Ishikawa (cell line): ENCODE measurements at regions not wholly inside any gene's neighbourhood (a gene's known extent, or its start where the extent isn't known, plus 50 kb on each side); places are given as distances from the start of the nearest gene placed in this dataset.

Source experiments
- CEBPB ChIP-seq: IDR thresholded peaks from 2 replicates; pipeline ENCODE4 v1.6.1; 2012
- CREB1 ChIP-seq: IDR thresholded peaks from 2 replicates; pipeline ENCODE4 v1.6.1; 2012; ENCODE audit warnings: low read depth
- EGR1 ChIP-seq: IDR thresholded peaks from 2 replicates; pipeline ENCODE4 v1.6.1; 2012
- EP300 ChIP-seq: IDR thresholded peaks from 2 replicates; pipeline ENCODE4 v1.6.1; 2012; ENCODE audit warnings: borderline replicate concordance
- FOXM1 ChIP-seq: IDR thresholded peaks from 2 replicates; pipeline ENCODE4 v1.6.1; 2012; ENCODE audit warnings: low read depth, borderline replicate concordance
- MAX ChIP-seq: IDR thresholded peaks from 2 replicates; pipeline ENCODE4 v1.6.1; 2012
- NFIC ChIP-seq: IDR thresholded peaks from 2 replicates; pipeline ENCODE4 v1.6.1; 2012
- RAD21 ChIP-seq: IDR thresholded peaks from 2 replicates; pipeline ENCODE4 v1.6.1; 2012; ENCODE audit warnings: low read depth
- TAF1 ChIP-seq: IDR thresholded peaks from 2 replicates; pipeline ENCODE4 v1.6.1; 2012; ENCODE audit warnings: low read depth, mild to moderate bottlenecking
- TCF12 ChIP-seq: IDR thresholded peaks from 2 replicates; pipeline ENCODE4 v1.6.1; 2012; ENCODE audit warnings: low read depth
- TEAD4 ChIP-seq: IDR thresholded peaks from 2 replicates; pipeline ENCODE4 v1.6.1; 2012
- YY1 ChIP-seq: IDR thresholded peaks from 2 replicates; pipeline ENCODE4 v1.6.1; 2012; ENCODE audit warnings: low read depth
- ZBTB7A ChIP-seq: IDR thresholded peaks from 2 replicates; pipeline ENCODE4 v1.6.1; 2012; ENCODE audit warnings: low read depth
- TF ChIP-seq, protein P1 (sequence below): IDR thresholded peaks from 2 replicates; pipeline ENCODE4 v1.6.1; 2012; ENCODE audit warnings: low read depth, mild to moderate bottlenecking
- TF ChIP-seq, protein P2 (sequence below): IDR thresholded peaks from 2 replicates; pipeline ENCODE4 v1.6.1; 2012

DNA sequence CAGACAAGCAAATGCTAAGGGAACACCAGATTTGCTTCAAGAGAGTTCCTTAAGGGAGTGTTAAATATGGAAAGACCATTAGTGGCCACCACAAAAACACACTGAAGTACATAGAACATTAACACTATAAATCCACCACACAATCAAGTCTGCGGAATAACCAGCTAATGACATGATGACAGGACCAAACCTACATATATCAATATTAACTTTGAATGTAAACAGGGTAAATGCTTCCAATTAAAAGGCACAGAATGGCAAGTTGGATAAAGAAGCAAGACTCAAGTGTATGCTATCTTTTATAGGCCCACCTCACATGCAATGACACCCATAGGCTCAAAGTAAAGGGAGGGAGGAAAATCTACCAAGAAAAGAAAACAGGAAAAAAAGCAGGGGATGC, 291.3 kb downstream of the COG6 start:
- no peak for TF ChIP-seq ZBTB7A
- TF ChIP-seq, protein P1, sequence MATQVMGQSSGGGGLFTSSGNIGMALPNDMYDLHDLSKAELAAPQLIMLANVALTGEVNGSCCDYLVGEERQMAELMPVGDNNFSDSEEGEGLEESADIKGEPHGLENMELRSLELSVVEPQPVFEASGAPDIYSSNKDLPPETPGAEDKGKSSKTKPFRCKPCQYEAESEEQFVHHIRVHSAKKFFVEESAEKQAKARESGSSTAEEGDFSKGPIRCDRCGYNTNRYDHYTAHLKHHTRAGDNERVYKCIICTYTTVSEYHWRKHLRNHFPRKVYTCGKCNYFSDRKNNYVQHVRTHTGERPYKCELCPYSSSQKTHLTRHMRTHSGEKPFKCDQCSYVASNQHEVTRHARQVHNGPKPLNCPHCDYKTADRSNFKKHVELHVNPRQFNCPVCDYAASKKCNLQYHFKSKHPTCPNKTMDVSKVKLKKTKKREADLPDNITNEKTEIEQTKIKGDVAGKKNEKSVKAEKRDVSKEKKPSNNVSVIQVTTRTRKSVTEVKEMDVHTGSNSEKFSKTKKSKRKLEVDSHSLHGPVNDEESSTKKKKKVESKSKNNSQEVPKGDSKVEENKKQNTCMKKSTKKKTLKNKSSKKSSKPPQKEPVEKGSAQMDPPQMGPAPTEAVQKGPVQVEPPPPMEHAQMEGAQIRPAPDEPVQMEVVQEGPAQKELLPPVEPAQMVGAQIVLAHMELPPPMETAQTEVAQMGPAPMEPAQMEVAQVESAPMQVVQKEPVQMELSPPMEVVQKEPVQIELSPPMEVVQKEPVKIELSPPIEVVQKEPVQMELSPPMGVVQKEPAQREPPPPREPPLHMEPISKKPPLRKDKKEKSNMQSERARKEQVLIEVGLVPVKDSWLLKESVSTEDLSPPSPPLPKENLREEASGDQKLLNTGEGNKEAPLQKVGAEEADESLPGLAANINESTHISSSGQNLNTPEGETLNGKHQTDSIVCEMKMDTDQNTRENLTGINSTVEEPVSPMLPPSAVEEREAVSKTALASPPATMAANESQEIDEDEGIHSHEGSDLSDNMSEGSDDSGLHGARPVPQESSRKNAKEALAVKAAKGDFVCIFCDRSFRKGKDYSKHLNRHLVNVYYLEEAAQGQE: no peak
- no peak for TF ChIP-seq EP300
- no peak for TF ChIP-seq EGR1
- TF ChIP-seq TAF1: no peak
- TF ChIP-seq TEAD4: no peak
- no peak for TF ChIP-seq MAX
- no peak for TF ChIP-seq RAD21
- no peak for TF ChIP-seq CREB1
- TF ChIP-seq NFIC: no peak
- TF ChIP-seq, protein P2, sequence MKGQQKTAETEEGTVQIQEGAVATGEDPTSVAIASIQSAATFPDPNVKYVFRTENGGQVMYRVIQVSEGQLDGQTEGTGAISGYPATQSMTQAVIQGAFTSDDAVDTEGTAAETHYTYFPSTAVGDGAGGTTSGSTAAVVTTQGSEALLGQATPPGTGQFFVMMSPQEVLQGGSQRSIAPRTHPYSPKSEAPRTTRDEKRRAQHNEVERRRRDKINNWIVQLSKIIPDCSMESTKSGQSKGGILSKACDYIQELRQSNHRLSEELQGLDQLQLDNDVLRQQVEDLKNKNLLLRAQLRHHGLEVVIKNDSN: no peak
- TF ChIP-seq YY1: no peak
- TF ChIP-seq TCF12: no peak
- TF ChIP-seq FOXM1: no peak
- no peak for TF ChIP-seq CEBPB

DNA sequence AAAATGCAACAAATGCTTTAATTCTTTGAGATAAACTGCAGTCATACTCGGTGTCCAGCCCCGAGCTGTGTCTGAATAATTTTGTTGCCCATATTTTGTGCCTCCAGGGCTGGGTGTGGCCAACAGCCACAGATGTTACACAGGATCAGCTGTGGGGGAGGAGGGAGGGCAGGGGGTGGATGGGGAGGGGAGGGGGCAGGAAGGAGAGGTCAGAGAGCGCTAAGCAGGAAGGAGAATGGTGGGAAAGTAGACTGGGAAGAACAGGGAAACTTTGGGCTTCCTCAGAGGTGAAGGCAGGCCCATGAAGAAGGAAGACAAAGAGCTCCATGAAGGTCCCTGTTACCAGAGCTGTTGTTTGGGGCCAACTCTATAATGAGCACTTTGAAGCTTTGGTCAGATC, 295.8 kb downstream of the COG6 start:
- TF ChIP-seq EP300: no peak
- no peak for TF ChIP-seq MAX
- TF ChIP-seq TCF12: no peak
- no peak for TF ChIP-seq FOXM1
- no peak for TF ChIP-seq CEBPB

- no peak for TF ChIP-seq EGR1
- TF ChIP-seq, protein P1: no peak
- no peak for TF ChIP-seq TEAD4
- no peak for TF ChIP-seq RAD21
- TF ChIP-seq NFIC: 0 out of 2 replicates have a peak, but pooled peaks have one; percentile 14
Observed at GRCh38 chr13:39952249-39953233, 297.1 kb downstream of the COG6 start.

DNA sequence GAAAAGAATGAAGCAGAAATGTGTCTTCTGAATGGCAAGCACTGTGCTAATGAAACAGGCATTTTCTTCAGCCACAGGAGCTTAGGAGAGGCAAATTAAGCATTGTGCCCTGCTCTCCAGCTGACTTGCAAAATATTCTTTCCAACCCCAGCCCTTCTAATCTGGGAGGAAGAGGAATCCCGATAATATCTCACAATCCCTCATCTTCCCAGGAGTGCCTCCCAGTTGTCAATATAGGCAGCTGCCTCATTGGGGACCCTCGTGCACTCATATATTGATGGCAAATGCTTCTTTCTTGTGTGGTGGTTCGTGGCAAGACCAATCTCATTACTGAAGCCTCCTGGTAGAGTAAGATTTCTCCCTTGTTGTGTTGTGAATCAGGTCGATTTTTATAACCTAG, 299.0 kb downstream of the COG6 start:
- TF ChIP-seq TAF1: no peak
- TF ChIP-seq NFIC: no peak
- no peak for TF ChIP-seq EGR1
- TF ChIP-seq CEBPB: no peak
- TF ChIP-seq TEAD4: no peak
- TF ChIP-seq MAX: no peak
- TF ChIP-seq TCF12: no peak
- TF ChIP-seq ZBTB7A: no peak
- TF ChIP-seq, protein P1: no peak
- TF ChIP-seq, protein P2: no peak
- no peak for TF ChIP-seq EP300
- no peak for TF ChIP-seq FOXM1
- no peak for TF ChIP-seq CREB1
- TF ChIP-seq YY1: no peak
